NCI-H2227 (cell line): ENCODE measurements at regions not wholly inside any gene's neighbourhood (a gene's known extent, or its start where the extent isn't known, plus 50 kb on each side); places are given as distances from the start of the nearest gene placed in this dataset.

Experiments
- DNase-seq: peaks from one replicate; lab custom pipeline; 2025; ENCODE audit not compliant: unreplicated experiment; lab: John Stamatoyannopoulos, UW

DNA sequence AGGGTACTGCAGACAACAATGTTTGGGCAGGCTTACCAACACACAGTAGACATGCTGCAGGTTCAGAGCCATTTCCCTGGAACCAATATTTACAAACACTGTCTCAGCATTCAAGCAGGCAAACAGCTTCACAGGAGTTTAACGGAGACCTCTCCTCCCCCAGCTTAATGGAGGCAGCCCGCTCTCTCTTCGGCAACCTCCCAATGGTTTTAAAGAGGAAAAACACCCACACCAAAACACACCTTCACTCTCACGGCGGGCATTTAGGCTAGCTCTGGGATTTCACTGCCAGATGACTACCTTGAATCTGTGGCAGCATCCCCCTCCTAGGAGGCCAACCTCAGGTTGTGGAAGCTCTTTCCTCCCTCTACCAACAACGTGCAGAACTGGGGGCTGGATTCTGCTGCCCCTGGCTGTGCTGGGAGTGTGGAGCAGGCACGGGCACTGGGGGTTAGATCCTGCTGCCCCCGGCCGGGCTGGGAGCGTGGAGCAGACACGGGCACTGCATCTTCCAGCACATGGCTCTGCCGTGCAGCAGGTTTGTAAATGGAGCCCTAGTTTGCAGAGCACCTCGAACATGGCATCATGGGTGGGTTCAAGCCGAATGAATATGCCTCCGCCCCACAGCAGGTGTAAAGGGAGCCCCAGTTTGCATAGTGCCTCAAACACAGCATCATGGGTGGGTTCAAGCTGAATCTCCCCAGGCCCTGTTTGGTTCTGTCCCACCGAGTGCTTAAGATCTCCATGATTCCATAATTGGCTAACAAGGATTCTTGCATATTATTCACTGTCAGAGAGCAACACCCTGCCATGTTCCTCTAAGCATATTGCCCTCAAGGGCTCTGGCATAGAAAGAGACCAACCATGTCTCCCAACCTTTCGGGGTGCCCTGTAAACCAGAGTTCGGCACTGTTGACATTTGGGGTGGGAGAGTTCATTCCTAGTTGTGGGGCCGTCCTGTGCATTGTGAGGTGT lies 86.4 kb downstream of the RBFOX3 start:
- DNase-seq: no peak

DNA sequence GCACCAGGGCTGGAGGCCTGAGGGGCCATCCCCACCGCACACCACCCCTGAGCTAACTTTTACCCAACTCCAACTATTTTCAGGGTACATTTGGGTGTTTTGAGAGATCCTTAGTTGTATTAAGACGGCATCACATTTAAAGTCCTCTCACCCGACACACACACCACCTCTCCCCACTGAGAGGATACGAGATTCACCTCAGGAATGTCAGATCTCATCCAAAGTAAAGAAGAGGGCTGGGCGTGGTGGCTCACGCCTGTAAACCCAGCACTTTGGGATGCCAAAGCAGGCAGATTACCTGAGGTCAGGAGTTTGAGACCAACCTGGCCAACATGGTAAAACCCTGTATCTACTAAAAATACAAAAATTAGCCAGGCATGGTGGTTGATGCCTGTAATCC lies 88.4 kb downstream of the RBFOX3 start:
- DNase-seq: no peak

DNA sequence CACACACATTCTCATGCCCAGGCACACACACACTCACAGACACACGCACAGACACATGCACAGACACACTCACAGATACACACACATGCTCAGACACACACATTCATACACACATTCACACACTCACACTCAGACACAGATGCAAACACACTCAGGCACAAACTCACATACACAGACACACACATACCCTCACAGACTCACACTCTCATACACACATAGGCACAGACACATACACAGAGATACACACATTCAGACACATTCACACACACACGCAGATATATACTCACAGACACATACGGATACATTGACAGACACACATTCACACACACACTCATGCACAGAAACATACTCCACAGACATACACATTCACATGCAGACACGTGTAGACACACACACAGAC lies 89.6 kb downstream of the RBFOX3 start:
- no peak for DNase-seq

DNA sequence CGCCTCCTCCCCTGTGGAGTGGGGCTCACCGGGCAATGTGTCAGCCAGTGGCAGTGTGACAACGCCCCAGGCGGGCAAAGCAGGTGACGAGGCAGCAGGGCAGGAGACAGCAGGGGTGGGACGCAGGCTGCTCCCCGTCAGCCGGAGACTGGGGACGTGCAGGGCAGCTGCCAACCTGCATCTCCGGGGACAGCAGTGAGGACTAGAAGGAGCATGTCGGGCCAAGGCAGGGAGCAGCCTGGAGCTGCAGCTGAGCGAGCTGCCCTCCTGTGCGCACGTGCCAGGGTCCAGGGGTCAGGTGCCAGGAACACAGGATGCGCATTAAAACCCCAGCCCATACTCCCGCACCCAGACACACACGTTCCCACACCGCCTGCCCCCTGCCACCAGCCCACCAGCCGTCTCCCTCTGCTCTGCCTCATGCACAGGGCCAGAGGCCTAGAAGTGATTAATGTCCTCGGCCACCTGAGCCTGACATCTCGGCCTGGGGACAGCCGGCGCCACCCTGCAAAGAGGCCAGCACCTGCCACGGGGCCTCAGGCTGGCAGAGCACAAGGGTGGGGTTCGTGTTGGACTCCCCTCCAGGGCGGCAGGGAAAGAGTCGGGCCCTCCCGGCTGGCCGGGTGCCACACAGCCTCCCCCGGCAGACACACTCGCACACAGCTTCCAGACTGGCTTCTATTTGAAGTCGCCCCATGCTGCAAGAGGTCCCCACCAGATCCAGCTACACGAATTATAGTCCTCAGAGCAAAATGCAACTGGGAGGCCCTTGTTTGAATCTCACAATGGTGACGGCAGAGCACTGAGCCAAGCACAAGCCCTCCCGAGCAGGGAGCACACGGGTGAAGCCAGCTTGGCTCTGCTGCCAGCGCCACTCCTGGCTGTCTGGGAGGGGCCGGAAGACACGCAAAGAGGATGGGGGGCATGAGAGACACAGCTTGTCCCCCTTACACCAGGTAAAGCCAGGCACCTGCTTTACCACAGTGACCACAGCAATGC lies 90.4 kb downstream of the RBFOX3 start:
- DNase-seq: no peak

DNA sequence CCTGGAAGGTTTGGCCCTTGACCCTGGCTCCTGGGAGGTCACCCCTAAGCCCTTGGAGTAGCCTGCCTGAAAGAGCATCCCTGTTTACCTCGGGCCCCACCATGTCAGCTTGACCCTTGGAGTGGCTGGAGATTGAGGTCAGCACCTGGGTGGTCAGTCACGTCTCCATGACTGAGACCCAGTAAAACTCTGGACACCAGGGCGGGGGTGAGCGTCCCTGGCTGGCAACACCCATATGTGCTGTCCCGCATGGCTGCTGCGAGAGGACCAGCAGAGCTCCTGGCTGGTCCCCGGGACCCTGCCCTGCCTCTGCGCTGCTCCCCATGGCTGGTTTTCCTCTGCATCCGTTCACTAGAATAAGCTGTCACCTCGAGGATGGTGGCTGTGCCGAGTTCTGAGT lies 91.2 kb downstream of the RBFOX3 start:
- DNase-seq: no peak

DNA sequence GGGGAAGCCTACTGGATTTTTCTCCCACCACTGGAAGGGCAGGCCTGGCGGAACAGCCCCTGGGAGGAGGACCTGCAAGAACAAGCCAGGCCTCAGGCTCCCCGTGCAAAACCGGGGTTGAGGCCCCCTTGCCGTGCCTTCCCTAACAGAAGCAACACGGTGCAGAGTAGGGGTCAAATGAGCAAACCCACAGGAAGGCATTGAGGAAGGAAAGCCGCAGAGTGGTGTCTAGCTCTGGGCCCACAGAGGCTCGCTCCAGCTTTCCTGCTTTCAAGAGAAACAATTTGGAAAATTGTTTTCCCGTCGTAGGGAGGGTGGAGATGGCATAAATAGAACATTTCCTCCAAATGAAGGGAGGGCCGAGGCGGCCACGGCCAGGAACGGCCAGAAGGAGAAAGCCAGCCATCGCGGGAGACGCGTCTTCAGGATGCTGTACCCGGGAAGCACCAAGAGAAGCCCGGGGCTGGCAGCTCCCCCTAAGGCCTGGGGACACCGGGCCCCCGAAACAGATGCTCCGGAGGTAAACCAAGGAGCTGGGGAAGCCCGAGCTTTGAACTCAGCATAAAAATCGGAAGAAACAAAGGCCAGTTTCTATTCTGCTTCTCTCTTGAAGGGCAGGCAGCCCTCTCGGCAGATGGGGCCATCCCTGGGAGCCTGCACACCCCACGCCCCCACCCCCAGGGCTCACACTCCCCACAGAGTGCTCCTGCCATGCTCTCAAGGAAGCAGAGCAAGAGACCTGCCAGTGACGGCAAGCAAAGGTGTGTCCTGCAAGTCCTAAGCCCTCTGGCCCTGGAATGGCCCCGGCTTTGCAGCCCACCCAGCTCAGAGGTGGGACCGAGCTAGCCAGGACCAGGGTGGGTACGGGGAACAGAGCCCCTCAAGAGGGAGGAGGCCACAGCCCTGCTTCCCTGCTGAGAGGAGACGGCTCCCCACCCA lies 92.0 kb downstream of the RBFOX3 start:
- no peak for DNase-seq

DNA sequence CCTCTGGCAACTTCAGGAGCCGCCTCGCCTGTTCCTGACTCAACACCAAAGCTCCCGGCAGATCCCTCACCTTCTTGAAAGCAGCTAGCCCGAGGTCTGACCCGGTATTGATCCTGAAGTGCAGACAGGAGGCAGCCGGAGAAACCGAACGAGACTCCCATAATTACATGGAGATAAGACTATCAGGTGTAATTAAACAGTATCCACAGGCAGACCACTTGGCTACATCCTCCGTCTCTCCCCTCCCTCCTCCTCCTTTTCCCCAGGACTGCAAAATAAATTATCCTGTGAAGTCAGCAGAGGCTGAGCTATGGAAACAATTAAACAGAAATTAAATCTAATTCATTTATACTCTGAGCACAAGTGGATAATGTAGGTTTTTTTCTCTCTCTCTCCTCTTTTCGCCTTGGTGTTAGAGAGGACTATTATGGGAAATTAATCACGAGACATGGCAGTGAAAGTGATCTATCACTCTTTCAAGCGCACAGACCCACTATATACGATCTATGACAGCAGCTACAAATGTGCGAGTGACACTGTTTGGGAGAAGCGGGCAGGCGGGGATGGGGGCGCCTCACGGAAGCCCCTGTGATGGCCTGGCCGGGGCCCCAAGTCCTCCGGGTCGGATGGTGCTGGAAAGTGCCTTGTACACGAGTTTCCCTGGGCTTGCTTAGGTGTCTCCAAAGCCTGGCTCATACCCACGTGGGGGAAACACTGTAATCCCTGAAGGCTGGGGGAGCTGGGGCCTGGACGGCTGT lies 92.8 kb downstream of the RBFOX3 start:
- peak; percentile 37 for DNase-seq

DNA sequence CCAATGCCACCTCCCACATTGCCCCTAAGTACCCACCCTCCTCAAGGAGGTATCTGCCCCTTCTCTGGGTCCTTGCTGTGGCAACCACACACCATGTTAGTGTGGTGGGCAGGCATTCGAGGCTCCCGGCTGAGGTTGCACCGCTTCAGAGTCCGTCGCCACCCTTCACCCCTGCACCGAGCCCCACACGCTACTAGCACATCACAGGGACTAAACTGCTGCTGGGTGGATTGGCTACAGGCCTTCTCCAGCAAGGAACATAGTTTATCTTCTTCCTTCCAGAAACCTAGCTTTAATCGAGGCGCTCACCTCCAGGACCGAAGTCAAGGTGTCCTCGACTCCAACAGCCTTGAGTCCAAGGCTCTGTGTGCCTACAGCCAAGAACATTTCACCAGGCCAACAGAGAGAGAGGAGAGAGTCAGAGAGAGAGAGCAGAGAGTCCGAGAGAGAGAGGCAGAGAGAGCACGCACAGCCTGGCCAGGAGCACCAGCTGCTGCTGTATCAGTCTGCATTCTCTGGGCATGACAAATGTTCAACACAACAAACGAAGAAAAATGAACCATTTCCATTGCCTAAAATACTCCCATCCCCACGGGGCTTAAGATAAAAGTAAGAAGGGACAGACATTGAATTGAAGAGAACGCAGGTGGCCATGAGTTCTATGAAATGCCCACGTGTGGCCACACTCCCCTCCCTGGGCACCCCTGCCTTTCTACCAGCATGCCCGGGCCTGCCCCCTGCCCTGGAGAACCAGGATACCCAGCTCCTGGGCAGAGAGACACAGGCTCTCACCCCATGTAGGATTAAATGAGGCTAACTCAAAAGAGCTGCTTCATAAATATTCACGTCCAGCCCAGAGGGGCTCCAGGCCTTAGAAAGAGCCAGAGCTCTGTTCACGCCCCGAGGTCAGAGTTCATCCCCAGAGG lies 94.9 kb downstream of the RBFOX3 start:
- no peak for DNase-seq

DNA sequence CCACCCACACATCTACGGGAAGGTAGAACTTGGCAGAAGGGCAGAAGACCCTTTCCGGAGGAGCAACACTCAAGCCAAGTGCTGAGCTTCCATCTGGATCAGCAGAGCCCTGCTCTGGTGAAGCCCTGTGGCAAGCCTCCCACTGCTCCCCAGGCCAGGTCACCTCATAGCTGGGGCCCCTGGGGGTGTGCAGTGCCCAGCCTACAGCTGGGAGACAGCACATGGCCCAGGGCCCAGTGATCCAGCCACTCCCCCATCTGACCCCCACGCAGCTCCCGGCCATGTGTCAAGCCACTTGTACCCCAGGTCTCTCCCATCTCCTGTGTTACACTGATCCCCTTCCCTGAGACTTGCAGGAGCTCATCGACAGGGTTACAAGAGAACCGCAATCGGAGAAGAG lies 95.7 kb downstream of the RBFOX3 start:
- no peak for DNase-seq

DNA sequence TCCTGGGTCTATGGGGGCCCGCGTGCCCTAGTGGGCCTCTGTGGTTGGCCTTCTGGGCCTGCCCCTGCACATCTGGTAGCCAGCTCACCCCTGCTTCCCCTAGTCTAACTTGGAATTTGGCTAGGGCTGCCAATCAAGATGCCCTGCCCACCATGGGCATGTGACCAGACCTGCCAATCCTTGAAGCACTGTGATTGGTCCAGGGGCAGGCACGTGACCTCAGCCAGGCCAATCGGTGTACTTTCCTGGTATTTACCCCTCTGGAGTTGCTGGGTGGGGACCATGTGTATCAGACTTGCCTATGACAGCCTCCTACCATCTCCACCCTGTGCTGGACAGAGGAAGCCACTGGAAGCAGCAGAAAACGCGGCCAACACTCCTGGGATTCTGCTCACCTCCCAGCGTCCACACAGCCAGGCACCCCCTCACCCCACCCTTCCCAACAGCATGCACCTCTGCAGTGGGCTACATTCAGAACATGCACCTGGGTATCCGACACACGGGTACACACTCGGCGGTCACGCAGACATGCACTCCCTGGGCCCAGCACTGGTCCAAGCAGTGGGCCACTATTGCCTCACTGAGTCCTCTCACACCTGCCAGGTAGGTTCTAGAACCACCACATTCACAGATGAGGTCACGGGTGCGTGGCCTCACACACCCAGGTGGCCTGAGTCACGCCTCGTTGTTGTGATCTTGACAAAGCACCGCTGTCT lies 96.9 kb downstream of the RBFOX3 start:
- DNase-seq: no peak

DNA sequence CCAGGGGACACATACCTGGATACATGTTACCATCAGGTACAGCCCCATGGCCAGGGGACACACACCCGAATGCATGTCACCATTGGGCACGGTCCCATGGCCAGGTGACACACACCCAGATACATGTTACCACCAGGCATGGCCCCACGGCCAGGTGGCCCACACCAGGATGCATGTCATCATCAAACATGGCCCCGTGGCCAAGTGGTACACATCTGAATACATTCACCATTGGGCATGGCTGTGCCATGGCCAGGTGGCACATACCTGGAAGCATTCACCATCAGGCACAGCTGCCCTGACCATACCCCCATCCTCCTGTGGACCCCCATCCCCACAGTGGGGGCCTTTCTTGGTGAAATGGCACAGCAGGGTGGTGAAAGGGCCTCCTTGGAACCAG lies 97.6 kb downstream of the RBFOX3 start:
- DNase-seq: no peak

DNA sequence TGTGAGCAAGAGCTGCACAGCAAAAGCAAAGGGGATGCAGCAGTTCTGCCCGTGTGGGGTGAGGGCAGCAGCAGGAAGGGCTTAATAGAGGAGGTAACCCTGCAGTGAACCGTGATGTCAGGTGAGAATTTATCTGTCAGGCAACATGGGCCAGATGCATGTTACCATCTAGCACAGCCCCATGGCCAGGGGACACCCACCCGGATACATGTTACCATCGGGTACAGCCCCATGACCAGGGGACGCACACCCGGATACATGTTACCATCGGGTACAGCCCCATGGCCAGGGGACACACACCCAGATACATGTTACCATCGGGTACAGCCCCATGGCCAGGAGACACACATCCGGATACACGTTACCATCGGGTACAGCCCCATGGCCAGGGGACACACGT lies 99.4 kb downstream of the RBFOX3 start:
- no peak for DNase-seq

DNA sequence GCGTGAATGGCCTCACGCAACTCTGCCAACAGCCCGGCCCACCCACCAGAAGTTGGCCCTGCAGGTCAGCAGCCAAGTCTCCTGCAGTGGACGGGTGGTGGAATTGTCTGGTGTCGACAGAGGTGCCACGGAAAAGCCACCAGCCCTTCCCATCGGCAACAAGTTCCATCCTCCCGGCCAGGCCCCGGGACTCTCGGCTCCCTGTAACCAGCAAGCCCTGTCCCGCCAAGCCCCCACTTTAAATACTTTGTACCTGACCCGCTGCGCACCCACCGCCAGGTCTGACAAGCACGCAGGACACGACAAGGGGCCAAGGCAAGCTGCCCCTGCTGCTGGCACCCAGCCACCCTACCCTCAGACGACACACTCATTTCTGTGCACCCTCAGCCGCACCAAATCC lies 100.8 kb downstream of the RBFOX3 start:
- no peak for DNase-seq

DNA sequence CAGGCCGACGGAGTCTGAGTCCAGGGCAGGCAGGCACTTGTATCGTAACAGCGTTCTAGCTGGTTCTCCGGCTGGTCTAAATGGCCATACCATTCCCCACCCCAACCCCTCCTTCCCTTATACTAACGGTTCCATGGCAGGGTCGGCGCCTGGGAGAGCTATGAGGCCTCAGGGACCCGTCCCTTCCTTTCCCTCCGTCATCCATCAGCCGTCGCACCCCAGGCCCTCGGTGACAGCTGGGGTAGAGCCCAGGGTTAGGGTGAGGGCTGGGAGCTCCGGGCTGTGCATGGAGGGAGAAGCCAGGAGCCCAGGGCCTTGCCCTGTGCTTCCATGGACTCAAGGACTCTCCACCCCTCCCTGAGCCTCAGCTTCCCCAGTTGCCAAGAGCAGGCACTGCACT lies 101.4 kb downstream of the RBFOX3 start:
- no peak for DNase-seq

DNA sequence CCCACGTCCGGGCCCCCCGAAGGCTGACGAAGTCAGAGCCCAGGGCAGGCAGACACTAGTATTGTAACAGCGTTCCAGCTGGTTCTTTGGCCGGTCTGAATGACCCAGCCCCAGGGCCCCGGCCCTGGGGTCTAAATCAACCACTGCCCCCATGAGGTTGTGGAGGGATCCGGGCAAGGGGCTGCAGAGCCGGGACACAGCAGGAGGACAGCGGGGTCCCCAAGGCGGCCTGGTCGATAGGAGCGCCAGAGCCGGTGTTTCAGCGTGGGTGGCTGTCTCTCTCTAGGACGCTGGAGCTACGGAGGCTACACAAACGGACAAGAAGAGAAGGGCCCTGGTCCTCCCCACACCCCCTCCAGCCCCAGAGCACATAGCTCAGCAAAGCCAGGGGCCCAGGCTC lies 101.8 kb downstream of the RBFOX3 start:
- DNase-seq: no peak

DNA sequence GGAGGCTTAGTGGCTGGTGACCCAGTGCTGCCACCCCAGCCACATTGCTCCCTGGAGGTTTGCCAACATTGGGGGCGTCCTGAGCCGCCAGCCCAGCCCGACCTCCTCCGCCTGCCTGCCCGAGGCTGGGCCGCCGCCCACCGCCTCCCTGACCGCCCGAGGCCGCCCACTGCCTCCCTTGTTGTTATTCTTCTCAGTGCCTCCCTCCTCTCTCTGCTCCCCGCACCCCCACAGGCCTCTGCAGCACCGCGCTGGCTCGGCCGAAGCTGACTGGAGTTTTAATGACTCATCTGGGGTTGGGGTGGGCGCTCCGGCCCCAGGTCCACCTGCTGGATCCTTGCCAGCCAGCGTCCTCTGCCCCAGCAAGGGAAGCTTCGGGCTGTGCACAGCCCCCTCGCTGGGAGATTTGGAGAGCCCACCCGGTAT lies 102.5 kb downstream of the RBFOX3 start:
- no peak for DNase-seq

DNA sequence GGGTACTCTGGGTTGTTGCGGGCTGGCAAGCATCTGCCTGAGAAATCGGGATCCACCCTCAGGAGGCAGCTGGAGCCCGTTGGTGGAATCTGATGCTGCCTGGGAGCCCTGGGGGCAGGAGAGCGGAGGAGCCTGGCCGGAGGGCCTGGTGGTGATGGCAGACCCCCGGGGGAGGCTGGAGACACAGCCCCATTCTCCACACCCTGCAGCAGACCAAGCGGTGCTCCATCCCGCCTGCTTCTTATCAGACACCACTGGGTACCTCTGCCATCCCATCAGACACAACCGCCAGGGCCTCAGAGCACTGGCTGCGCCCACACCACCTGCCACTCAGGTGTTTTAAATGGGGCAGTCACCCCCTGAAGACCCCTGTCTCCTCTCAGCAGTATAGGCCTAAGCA lies 103.9 kb downstream of the RBFOX3 start:
- no peak for DNase-seq

DNA sequence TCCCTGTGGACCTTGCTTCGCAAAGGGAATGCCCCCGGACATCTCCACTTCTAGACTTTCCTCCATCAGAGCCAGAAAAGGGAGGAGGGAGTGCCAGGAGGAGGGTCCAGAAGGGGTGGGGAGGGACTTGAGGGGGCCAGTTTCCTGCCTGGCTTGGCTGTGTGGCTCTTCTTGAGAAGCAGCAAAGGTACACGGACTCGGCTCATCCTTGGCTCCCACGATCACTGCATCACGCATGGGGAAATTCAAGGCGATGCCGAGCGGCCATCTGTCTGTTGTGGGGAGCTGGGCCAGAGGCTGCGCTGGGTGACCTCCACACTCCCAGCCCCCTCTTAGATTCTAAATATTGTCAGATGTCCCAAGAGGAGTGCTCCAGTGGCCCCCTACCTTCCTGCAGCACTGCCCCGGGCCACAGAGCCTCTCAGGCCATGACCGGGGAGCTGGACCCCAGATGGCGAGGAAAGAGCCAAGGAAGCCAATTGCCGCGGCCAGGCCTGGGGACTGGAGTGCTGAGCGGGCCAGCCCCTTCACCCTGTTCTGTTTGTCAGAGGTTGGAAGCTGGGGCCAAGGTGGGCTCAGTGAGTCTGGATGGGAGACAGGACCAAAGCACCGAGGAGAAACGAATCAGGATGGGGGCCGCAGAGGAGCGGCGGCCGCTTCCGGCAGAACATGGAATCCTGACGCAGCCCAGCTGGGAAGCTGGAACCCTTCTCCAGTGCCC lies 104.5 kb downstream of the RBFOX3 start:
- DNase-seq: no peak
